ENCODE measurements at regions not wholly inside any gene's neighbourhood (a gene's known extent, or its start where the extent isn't known, plus 50 kb on each side); places are given as distances from the start of the nearest gene placed in this dataset.

- peak; percentile 70 for DNase-seq (ENCODE audit: extremely low spot score)
- CTCF ChIA-PET: interaction anchor here (0.6 to 1.4 kb wide), 12 partner anchors 12 to 868 kb away, joined by 3 to 7 read pairs (median 3); no protein-coding TSS in a partner anchor
- POLR2A ChIA-PET: interaction anchor here (0.9 kb wide), 1 partner anchor 17 kb away, joined by 3 read pairs; no protein-coding TSS in a partner anchor
- TF ChIP-seq SP1 (IDR thresholded peaks at IDR 0.05): no peak
- TF ChIP-seq HDGF (IDR thresholded peaks at IDR 0.05; ENCODE audit: borderline replicate concordance): no peak
- no peak for TF ChIP-seq ELF4 (IDR thresholded peaks at IDR 0.05)
- no peak for TF ChIP-seq ARNT (IDR thresholded peaks at IDR 0.05)
Observed at GRCh38 chr4:82268050-82268825, 105.6 kb downstream of the HNRNPD start.

- TF ChIP-seq ELF4 (IDR thresholded peaks at IDR 0.05): no peak
- TF ChIP-seq BHLHE40 (IDR thresholded peaks at IDR 0.05; ENCODE audit: borderline replicate concordance): no peak
- TF ChIP-seq TARDBP (IDR thresholded peaks at IDR 0.05): no peak
- no peak for TF ChIP-seq LEF1 (IDR thresholded peaks at IDR 0.05; ENCODE audit: borderline replicate concordance)
- no peak for TF ChIP-seq FOXM1 (IDR thresholded peaks at IDR 0.05; ENCODE audit: borderline replicate concordance)
- no peak for TF ChIP-seq L3MBTL2 (conservative IDR thresholded peaks at IDR 0.05)
- no peak for TF ChIP-seq ARNT (IDR thresholded peaks at IDR 0.05)
- no peak for TF ChIP-seq FOXK2 (IDR thresholded peaks at IDR 0.05)
- TF ChIP-seq NFRKB (IDR thresholded peaks at IDR 0.05): no peak
- TF ChIP-seq SP1 (IDR thresholded peaks at IDR 0.05): no peak
- TF ChIP-seq HDGF (IDR thresholded peaks at IDR 0.05; ENCODE audit: borderline replicate concordance): no peak
- POLR2A ChIA-PET: no interaction called here
- no peak for DNase-seq (ENCODE audit: extremely low spot score)
- CTCF ChIA-PET: interaction anchor here (1.0 to 1.2 kb wide), 2 partner anchors 11 to 867 kb away, joined by 3 to 7 read pairs; no protein-coding TSS in a partner anchor
Observed at GRCh38 chr4:82267506-82267905, 106.3 kb downstream of the HNRNPD start.

GRCh38 chr4:82266345-82266744 is 107.4 kb downstream of the HNRNPD start:
- TF ChIP-seq BHLHE40 (IDR thresholded peaks at IDR 0.05; ENCODE audit: borderline replicate concordance) (no peak), FOXA1 (IDR thresholded peaks at IDR 0.05) (no peak), SP1 (IDR thresholded peaks at IDR 0.05) (no peak), FOXK2 (IDR thresholded peaks at IDR 0.05) (no peak), LEF1 (IDR thresholded peaks at IDR 0.05; ENCODE audit: borderline replicate concordance) (no peak), NFRKB (IDR thresholded peaks at IDR 0.05) (no peak), ZNF384 (IDR thresholded peaks at IDR 0.05) (no peak), L3MBTL2 (conservative IDR thresholded peaks at IDR 0.05) (no peak), HDGF (IDR thresholded peaks at IDR 0.05; ENCODE audit: borderline replicate concordance) (no peak), ARNT (IDR thresholded peaks at IDR 0.05) (no peak), TARDBP (IDR thresholded peaks at IDR 0.05) (no peak), CTBP1 (IDR thresholded peaks at IDR 0.05; ENCODE audit: borderline replicate concordance) (no peak), FOXM1 (IDR thresholded peaks at IDR 0.05; ENCODE audit: borderline replicate concordance) (no peak), SUZ12 (IDR thresholded peaks at IDR 0.05) (no peak), ELF4 (IDR thresholded peaks at IDR 0.05) (no peak), PKNOX1 (IDR thresholded peaks at IDR 0.05) (no peak)
- no peak for DNase-seq (ENCODE audit: extremely low spot score)
- CTCF ChIA-PET: interaction anchor here (1.3 kb wide), 1 partner anchor 13 kb away, joined by 5 read pairs; no protein-coding TSS in a partner anchor
- POLR2A ChIA-PET: no interaction called here

GRCh38 chr4:82261084-82261483 is 112.7 kb downstream of the HNRNPD start:
- ChIA-PET CTCF (no interaction called here), POLR2A (no interaction called here)
- no peak for DNase-seq (ENCODE audit: extremely low spot score)
- TF ChIP-seq NFRKB (IDR thresholded peaks at IDR 0.05): no peak
- no peak for TF ChIP-seq ELF4 (IDR thresholded peaks at IDR 0.05)
- TF ChIP-seq HDGF (IDR thresholded peaks at IDR 0.05; ENCODE audit: borderline replicate concordance): no peak
- no peak for TF ChIP-seq FOXM1 (IDR thresholded peaks at IDR 0.05; ENCODE audit: borderline replicate concordance)
- no peak for TF ChIP-seq L3MBTL2 (conservative IDR thresholded peaks at IDR 0.05)
- no peak for TF ChIP-seq SP1 (IDR thresholded peaks at IDR 0.05)
- no peak for TF ChIP-seq PKNOX1 (IDR thresholded peaks at IDR 0.05)
- TF ChIP-seq BHLHE40 (IDR thresholded peaks at IDR 0.05; ENCODE audit: borderline replicate concordance): no peak
- TF ChIP-seq FOXK2 (IDR thresholded peaks at IDR 0.05): no peak
- no peak for TF ChIP-seq TARDBP (IDR thresholded peaks at IDR 0.05)
- no peak for TF ChIP-seq FOXA1 (IDR thresholded peaks at IDR 0.05)
- no peak for TF ChIP-seq ARNT (IDR thresholded peaks at IDR 0.05)
- TF ChIP-seq LEF1 (IDR thresholded peaks at IDR 0.05; ENCODE audit: borderline replicate concordance): no peak

GRCh38 chr4:82260632-82261031 is 113.2 kb downstream of the HNRNPD start:
- DNase-seq (ENCODE audit: extremely low spot score): no peak
- ChIA-PET POLR2A (no interaction called here), CTCF (no interaction called here)
- TF ChIP-seq FOXA1 (IDR thresholded peaks at IDR 0.05): no peak
- no peak for TF ChIP-seq BHLHE40 (IDR thresholded peaks at IDR 0.05; ENCODE audit: borderline replicate concordance)
- TF ChIP-seq LEF1 (IDR thresholded peaks at IDR 0.05; ENCODE audit: borderline replicate concordance): no peak
- no peak for TF ChIP-seq PKNOX1 (IDR thresholded peaks at IDR 0.05)
- TF ChIP-seq ELF4 (IDR thresholded peaks at IDR 0.05): no peak
- TF ChIP-seq ARNT (IDR thresholded peaks at IDR 0.05): no peak

GRCh38 chr4:82256718-82257117 is 117.1 kb downstream of the HNRNPD start:
- ChIA-PET CTCF (interaction anchor here (1.8 kb wide), 1 partner anchor 11 kb away, joined by 7 read pairs; no protein-coding TSS in a partner anchor), POLR2A (no interaction called here)

More at GRCh38 chr4:82256718-82257117, 117.1 kb downstream of the HNRNPD start:
- no peak for TF ChIP-seq HDGF (IDR thresholded peaks at IDR 0.05; ENCODE audit: borderline replicate concordance)
- TF ChIP-seq FOXM1 (IDR thresholded peaks at IDR 0.05; ENCODE audit: borderline replicate concordance): no peak
- TF ChIP-seq ELF4 (IDR thresholded peaks at IDR 0.05): no peak
- TF ChIP-seq BHLHE40 (IDR thresholded peaks at IDR 0.05; ENCODE audit: borderline replicate concordance): no peak
- no peak for DNase-seq (ENCODE audit: extremely low spot score)

Measured in HEK293T (cell line).